PFSK-1 (cell line): ENCODE measurements at regions not wholly inside any gene's neighbourhood (a gene's known extent, or its start where the extent isn't known, plus 50 kb on each side); places are given as distances from the start of the nearest gene placed in this dataset.

Experiments
- POLR2AphosphoS5 ChIP-seq: IDR thresholded peaks from 2 replicates; pipeline ENCODE4 v1.6.1; 2012; ENCODE audit warnings: low read depth, mild to moderate bottlenecking, control low read depth, low read length, moderate library complexity
- REST ChIP-seq, 2 experiments: IDR thresholded peaks; 2 replicates each; pipeline versions ENCODE4 v1.6.1 to v1.8.0; 2011 to 2012; ENCODE audit warnings: low read depth in 2 of 2, low read length in 2 of 2, control low read depth in 1 of 2, inconsistent platforms in 1 of 2, mild to moderate bottlenecking in 1 of 2, moderate library complexity in 1 of 2; ENCODE audit not compliant: insufficient read depth in 1 of 2
- SIN3A ChIP-seq: IDR thresholded peaks from 2 replicates; pipeline ENCODE4 v1.6.1; 2012; ENCODE audit warnings: mild to moderate bottlenecking, low read length, moderate library complexity, borderline replicate concordance; ENCODE audit not compliant: insufficient read depth
- TAF1 ChIP-seq: IDR thresholded peaks from 2 replicates; pipeline ENCODE4 v1.6.1; 2012; ENCODE audit warnings: low read length, control low read depth, borderline replicate concordance; ENCODE audit not compliant: insufficient read depth

DNA sequence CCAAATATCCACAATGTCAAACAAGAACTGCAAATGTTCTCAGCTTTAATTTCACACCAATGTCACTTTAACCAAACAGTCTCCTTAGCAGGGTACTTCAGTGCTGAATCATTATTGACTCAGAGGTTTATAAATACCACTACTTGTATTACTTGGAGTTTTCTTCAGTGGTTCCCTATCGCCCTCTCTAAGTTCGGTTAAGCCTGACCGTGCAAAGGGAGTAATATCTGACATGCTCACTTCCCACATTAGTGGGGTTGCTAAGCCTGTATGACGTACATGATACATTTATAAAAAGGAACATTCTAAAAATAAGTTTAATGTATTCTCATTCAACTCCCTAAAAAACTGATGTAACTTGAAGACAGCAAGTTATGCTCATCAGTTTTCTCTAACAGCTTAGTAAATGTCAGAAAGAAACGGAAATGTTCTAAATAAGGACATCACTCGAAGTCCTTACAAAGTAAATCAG is 93.1 kb upstream of the ZC3H12C start:
- TF ChIP-seq SIN3A (no peak), TAF1 (no peak), POLR2AphosphoS5 (no peak), REST (IDR thresholded peaks at IDR 0.05; ENCODE audit: insufficient read depth in 1 of 2, low read depth in 2 of 2, low read length in 2 of 2) (no peak)
